Testis (tissue), 2 donors: ENCODE measurements at regions not wholly inside any gene's neighbourhood (a gene's known extent, or its start where the extent isn't known, plus 50 kb on each side); places are given as distances from the start of the nearest gene placed in this dataset.

Experiments used
- CTCF ChIP-seq, 3 experiments: fragments of 450-650 bp in 2 of 3; fragments of 200-600 bp in 1 of 3; sonication (generic) in 1 of 3; IDR thresholded peaks; one replicate each; pipeline ENCODE4 v1.5.1; 2016 to 2019; ENCODE audit warnings: antibody characterized with exemption in 3 of 3, mild to moderate bottlenecking in 2 of 3, moderate library complexity in 1 of 3
- POLR2A ChIP-seq: fragments of 450-650 bp; IDR thresholded peaks from one replicate; pipeline ENCODE4 v1.6.1; 2017; ENCODE audit warnings: antibody characterized with exemption, mild to moderate bottlenecking, moderate library complexity

GRCh38 chr10:34886906-34887642 is 72.0 kb upstream of the PARD3 start:
- TF ChIP-seq CTCF (IDR thresholded peaks at IDR 0.05) (no peak), POLR2A (no peak)
